HEK293 (cell line): ENCODE measurements at regions not wholly inside any gene's neighbourhood (a gene's known extent, or its start where the extent isn't known, plus 50 kb on each side); places are given as distances from the start of the nearest gene placed in this dataset.

Experiments used
- GFI1B ChIP-seq: fragments of 450-650 bp; formaldehyde crosslinking; IDR thresholded peaks from 2 replicates; pipeline ENCODE4 v1.5.1; 2016; ENCODE audit warnings: missing biosample characterization, missing genetic modification characterization
- IKZF3 ChIP-seq: fragments of 450-650 bp; IDR thresholded peaks from 2 replicates; pipeline ENCODE4 v1.5.0; 2018; ENCODE audit warnings: missing biosample characterization, mild to moderate bottlenecking, missing genetic modification characterization, moderate library complexity
- KLF16 ChIP-seq: fragments of 450-650 bp; formaldehyde crosslinking; IDR thresholded peaks from 2 replicates; pipeline ENCODE4 v1.5.1; 2017; ENCODE audit warnings: missing biosample characterization, missing genetic modification characterization
- SP2 ChIP-seq: fragments of 450-650 bp; formaldehyde crosslinking; IDR thresholded peaks from 2 replicates; pipeline ENCODE4 v1.5.1; 2016; ENCODE audit warnings: missing biosample characterization, missing genetic modification characterization
- TCF7L2 ChIP-seq: IDR thresholded peaks from 2 replicates; pipeline ENCODE4 v1.6.1; 2011; ENCODE audit warnings: low read depth, mild to moderate bottlenecking, inconsistent platforms, low read length, moderate library complexity, borderline replicate concordance
- ZFP3 ChIP-seq: fragments of 450-650 bp; formaldehyde crosslinking; IDR thresholded peaks from 2 replicates; pipeline ENCODE4 v1.5.1; 2016; ENCODE audit warnings: low read depth, missing biosample characterization, missing genetic modification characterization
- ZFP69B ChIP-seq: fragments of 450-650 bp; formaldehyde crosslinking; IDR thresholded peaks from 2 replicates; pipeline ENCODE4 v1.5.1; 2016; ENCODE audit warnings: missing biosample characterization, missing genetic modification characterization
- ZNF121 ChIP-seq: fragments of 450-650 bp; formaldehyde crosslinking; IDR thresholded peaks from 2 replicates; pipeline ENCODE4 v1.5.1; 2016; ENCODE audit warnings: missing biosample characterization, missing genetic modification characterization
- ZNF184 ChIP-seq: fragments of 450-650 bp; IDR thresholded peaks from 2 replicates; pipeline ENCODE4 v1.5.1; 2018; ENCODE audit warnings: missing biosample characterization, mild to moderate bottlenecking, missing genetic modification characterization
- ZNF433 ChIP-seq: fragments of 450-650 bp; formaldehyde crosslinking; IDR thresholded peaks from 2 replicates; pipeline ENCODE4 v1.5.1; 2016; ENCODE audit warnings: missing biosample characterization, missing genetic modification characterization, low read depth
- ZNF488 ChIP-seq: fragments of 450-650 bp; formaldehyde crosslinking; IDR thresholded peaks from 2 replicates; pipeline ENCODE4 v1.5.1; 2016; ENCODE audit warnings: missing biosample characterization, missing genetic modification characterization
- TF ChIP-seq, protein P1 (sequence below): fragments of 450-650 bp; formaldehyde crosslinking; IDR thresholded peaks from 2 replicates; pipeline ENCODE4 v1.5.1; 2016; ENCODE audit warnings: missing biosample characterization, missing genetic modification characterization
- TF ChIP-seq, protein P2 (sequence below): fragments of 450-650 bp; formaldehyde crosslinking; IDR thresholded peaks from 2 replicates; pipeline ENCODE4 v1.5.1; 2016; ENCODE audit warnings: missing biosample characterization, missing genetic modification characterization

GRCh38 chr12:74166096-74166495, 371.5 kb upstream of the ATXN7L3B start:
- TF ChIP-seq, protein P1, sequence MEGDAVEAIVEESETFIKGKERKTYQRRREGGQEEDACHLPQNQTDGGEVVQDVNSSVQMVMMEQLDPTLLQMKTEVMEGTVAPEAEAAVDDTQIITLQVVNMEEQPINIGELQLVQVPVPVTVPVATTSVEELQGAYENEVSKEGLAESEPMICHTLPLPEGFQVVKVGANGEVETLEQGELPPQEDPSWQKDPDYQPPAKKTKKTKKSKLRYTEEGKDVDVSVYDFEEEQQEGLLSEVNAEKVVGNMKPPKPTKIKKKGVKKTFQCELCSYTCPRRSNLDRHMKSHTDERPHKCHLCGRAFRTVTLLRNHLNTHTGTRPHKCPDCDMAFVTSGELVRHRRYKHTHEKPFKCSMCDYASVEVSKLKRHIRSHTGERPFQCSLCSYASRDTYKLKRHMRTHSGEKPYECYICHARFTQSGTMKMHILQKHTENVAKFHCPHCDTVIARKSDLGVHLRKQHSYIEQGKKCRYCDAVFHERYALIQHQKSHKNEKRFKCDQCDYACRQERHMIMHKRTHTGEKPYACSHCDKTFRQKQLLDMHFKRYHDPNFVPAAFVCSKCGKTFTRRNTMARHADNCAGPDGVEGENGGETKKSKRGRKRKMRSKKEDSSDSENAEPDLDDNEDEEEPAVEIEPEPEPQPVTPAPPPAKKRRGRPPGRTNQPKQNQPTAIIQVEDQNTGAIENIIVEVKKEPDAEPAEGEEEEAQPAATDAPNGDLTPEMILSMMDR (tag by site-specific recombination) = no peak
- TF ChIP-seq ZFP3 (no peak), ZNF121 (tag by site-specific recombination) (no peak), SP2 (tag by site-specific recombination) (no peak), ZNF433 (tag by site-specific recombination) (no peak), ZNF184 (tag by site-specific recombination) (no peak), KLF16 (no peak), TCF7L2 (no peak), ZNF488 (tag by site-specific recombination) (no peak), GFI1B (tag by site-specific recombination) (no peak), ZFP69B (tag by site-specific recombination) (no peak), IKZF3 (tag by site-specific recombination) (no peak)
- TF ChIP-seq, protein P2, sequence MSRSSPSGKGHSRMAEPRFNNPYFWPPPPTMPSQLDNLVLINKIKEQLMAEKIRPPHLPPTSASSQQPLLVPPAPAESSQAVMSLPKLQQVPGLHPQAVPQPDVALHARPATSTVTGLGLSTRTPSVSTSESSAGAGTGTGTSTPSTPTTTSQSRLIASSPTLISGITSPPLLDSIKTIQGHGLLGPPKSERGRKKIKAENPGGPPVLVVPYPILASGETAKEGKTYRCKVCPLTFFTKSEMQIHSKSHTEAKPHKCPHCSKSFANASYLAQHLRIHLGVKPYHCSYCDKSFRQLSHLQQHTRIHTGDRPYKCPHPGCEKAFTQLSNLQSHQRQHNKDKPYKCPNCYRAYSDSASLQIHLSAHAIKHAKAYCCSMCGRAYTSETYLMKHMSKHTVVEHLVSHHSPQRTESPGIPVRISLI (tag by site-specific recombination) = no peak
